ENCODE measurements at regions not wholly inside any gene's neighbourhood (a gene's known extent, or its start where the extent isn't known, plus 50 kb on each side); places are given as distances from the start of the nearest gene placed in this dataset.

- TF ChIP-seq CTCF (optimal IDR thresholded peaks at IDR 0.05 in 1 of 3, IDR thresholded peaks at IDR 0.05 in 1 of 3, conservative IDR thresholded peaks at IDR 0.05 in 1 of 3; ENCODE audit: extremely low read depth in 1 of 3, insufficient read depth in 2 of 3, low read length in 3 of 3) (no peak), EZH2 (IDR thresholded peaks at IDR 0.05; ENCODE audit: low read length) (no peak)
These were observed 74.0 kb downstream of the CMPK2 start for GRCh38 chr2:6791682-6792081.
